ENCODE measurements at regions not wholly inside any gene's neighbourhood (a gene's known extent, or its start where the extent isn't known, plus 50 kb on each side); places are given as distances from the start of the nearest gene placed in this dataset.

DNA sequence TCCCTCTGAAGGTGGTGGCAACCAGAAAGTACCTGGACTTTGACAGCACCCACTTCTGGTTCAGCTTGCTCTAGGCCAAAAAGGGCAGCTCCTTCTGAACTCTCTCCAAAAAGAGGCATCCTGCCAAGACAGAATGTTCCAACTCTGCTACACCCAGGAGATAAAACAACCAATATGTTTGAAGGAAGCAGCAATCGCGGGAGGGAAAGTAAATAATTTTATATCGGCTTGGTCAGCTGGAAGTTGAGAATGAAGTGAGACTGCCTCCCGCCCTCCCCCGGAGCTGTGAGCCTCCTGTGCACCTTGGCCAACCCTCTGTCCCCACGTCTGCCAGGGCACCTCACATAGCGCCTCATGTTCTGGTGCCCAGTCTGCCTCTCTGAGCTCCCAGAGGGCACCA is 130.3 kb upstream of the ATP1A1 start:
- Histone ChIP-seq H3K4me3 (no peak overlapping the region), H3K9me2 (ENCODE audit: insufficient read depth) (peaks cover 12% of the 10 kb centered on the region), H3K27ac (ENCODE audit: low read depth) (no peak overlapping the region), H3K4me1 (ENCODE audit: insufficient read depth) (no peaks in the 10 kb centered on the region), H2AFZ (no peak overlapping the region), H3K36me3 (ENCODE audit: insufficient read depth) (no peaks in the 10 kb centered on the region), H3K79me2 (replicated peaks; ENCODE audit: insufficient read depth) (no peaks in the 10 kb centered on the region), H3K27me3 (ENCODE audit: insufficient read depth) (no peaks in the 10 kb centered on the region), H3K4me2 (no peak overlapping the region), H3F3A (replicated peaks; ENCODE audit: low read depth) (no peaks in the 10 kb centered on the region), H4K20me1 (replicated peaks; ENCODE audit: insufficient read depth) (no peaks in the 10 kb centered on the region)
- ATAC-seq (no peak), DNase-seq (ENCODE audit: low spot score) (no peak)
- Mint-ChIP-seq H3K27ac (no peak overlapping the region), H3K27me3 (ENCODE audit: insufficient read depth, low read depth, poor library complexity) (peaks cover 3% of the 10 kb centered on the region), H3K4me1 (no peaks in the 10 kb centered on the region; the same call in 2 of the 3 replicates), H3K9me3 (no peaks in the 10 kb centered on the region), H3K4me3 (no peak overlapping the region), H3K36me3 (ENCODE audit: low read depth) (no peaks in the 10 kb centered on the region)
- TF ChIP-seq, protein P1, sequence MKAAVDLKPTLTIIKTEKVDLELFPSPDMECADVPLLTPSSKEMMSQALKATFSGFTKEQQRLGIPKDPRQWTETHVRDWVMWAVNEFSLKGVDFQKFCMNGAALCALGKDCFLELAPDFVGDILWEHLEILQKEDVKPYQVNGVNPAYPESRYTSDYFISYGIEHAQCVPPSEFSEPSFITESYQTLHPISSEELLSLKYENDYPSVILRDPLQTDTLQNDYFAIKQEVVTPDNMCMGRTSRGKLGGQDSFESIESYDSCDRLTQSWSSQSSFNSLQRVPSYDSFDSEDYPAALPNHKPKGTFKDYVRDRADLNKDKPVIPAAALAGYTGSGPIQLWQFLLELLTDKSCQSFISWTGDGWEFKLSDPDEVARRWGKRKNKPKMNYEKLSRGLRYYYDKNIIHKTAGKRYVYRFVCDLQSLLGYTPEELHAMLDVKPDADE (IDR thresholded peaks at IDR 0.05), result no peak
- TF ChIP-seq POLR2AphosphoS5 (IDR thresholded peaks at IDR 0.05; ENCODE audit: low read depth), result no peak
- no peak for TF ChIP-seq NANOG (IDR thresholded peaks at IDR 0.05; ENCODE audit: borderline replicate concordance)
- TF ChIP-seq, protein P2, sequence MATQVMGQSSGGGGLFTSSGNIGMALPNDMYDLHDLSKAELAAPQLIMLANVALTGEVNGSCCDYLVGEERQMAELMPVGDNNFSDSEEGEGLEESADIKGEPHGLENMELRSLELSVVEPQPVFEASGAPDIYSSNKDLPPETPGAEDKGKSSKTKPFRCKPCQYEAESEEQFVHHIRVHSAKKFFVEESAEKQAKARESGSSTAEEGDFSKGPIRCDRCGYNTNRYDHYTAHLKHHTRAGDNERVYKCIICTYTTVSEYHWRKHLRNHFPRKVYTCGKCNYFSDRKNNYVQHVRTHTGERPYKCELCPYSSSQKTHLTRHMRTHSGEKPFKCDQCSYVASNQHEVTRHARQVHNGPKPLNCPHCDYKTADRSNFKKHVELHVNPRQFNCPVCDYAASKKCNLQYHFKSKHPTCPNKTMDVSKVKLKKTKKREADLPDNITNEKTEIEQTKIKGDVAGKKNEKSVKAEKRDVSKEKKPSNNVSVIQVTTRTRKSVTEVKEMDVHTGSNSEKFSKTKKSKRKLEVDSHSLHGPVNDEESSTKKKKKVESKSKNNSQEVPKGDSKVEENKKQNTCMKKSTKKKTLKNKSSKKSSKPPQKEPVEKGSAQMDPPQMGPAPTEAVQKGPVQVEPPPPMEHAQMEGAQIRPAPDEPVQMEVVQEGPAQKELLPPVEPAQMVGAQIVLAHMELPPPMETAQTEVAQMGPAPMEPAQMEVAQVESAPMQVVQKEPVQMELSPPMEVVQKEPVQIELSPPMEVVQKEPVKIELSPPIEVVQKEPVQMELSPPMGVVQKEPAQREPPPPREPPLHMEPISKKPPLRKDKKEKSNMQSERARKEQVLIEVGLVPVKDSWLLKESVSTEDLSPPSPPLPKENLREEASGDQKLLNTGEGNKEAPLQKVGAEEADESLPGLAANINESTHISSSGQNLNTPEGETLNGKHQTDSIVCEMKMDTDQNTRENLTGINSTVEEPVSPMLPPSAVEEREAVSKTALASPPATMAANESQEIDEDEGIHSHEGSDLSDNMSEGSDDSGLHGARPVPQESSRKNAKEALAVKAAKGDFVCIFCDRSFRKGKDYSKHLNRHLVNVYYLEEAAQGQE (IDR thresholded peaks at IDR 0.05; ENCODE audit: unreplicated experiment), result no peak
- TF ChIP-seq JUNB (IDR thresholded peaks at IDR 0.05; ENCODE audit: unreplicated experiment), result no peak
- no peak for TF ChIP-seq CREB1 (CRISPR knock-in tag; IDR thresholded peaks at IDR 0.05; ENCODE audit: low read depth)
- TF ChIP-seq EZH2phosphoT487 (IDR thresholded peaks at IDR 0.05; ENCODE audit: unreplicated experiment), result no peak
- TF ChIP-seq, protein P3, sequence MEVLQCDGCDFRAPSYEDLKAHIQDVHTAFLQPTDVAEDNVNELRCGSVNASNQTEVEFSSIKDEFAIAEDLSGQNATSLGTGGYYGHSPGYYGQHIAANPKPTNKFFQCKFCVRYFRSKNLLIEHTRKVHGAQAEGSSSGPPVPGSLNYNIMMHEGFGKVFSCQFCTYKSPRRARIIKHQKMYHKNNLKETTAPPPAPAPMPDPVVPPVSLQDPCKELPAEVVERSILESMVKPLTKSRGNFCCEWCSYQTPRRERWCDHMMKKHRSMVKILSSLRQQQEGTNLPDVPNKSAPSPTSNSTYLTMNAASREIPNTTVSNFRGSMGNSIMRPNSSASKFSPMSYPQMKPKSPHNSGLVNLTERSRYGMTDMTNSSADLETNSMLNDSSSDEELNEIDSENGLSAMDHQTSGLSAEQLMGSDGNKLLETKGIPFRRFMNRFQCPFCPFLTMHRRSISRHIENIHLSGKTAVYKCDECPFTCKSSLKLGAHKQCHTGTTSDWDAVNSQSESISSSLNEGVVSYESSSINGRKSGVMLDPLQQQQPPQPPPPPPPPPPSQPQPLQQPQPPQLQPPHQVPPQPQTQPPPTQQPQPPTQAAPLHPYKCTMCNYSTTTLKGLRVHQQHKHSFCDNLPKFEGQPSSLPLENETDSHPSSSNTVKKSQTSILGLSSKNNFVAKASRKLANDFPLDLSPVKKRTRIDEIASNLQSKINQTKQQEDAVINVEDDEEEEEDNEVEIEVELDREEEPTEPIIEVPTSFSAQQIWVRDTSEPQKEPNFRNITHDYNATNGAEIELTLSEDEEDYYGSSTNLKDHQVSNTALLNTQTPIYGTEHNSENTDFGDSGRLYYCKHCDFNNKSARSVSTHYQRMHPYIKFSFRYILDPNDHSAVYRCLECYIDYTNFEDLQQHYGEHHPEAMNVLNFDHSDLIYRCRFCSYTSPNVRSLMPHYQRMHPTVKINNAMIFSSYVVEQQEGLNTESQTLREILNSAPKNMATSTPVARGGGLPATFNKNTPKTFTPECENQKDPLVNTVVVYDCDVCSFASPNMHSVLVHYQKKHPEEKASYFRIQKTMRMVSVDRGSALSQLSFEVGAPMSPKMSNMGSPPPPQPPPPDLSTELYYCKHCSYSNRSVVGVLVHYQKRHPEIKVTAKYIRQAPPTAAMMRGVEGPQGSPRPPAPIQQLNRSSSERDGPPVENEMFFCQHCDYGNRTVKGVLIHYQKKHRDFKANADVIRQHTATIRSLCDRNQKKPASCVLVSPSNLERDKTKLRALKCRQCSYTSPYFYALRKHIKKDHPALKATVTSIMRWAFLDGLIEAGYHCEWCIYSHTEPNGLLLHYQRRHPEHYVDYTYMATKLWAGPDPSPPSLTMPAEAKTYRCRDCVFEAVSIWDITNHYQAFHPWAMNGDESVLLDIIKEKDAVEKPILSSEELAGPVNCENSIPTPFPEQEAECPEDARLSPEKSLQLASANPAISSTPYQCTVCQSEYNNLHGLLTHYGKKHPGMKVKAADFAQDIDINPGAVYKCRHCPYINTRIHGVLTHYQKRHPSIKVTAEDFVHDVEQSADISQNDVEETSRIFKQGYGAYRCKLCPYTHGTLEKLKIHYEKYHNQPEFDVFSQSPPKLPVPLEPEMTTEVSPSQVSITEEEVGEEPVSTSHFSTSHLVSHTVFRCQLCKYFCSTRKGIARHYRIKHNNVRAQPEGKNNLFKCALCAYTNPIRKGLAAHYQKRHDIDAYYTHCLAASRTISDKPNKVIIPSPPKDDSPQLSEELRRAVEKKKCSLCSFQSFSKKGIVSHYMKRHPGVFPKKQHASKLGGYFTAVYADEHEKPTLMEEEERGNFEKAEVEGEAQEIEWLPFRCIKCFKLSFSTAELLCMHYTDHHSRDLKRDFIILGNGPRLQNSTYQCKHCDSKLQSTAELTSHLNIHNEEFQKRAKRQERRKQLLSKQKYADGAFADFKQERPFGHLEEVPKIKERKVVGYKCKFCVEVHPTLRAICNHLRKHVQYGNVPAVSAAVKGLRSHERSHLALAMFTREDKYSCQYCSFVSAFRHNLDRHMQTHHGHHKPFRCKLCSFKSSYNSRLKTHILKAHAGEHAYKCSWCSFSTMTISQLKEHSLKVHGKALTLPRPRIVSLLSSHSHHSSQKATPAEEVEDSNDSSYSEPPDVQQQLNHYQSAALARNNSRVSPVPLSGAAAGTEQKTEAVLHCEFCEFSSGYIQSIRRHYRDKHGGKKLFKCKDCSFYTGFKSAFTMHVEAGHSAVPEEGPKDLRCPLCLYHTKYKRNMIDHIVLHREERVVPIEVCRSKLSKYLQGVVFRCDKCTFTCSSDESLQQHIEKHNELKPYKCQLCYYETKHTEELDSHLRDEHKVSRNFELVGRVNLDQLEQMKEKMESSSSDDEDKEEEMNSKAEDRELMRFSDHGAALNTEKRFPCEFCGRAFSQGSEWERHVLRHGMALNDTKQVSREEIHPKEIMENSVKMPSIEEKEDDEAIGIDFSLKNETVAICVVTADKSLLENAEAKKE (CRISPR knock-in tag; IDR thresholded peaks at IDR 0.05), result no peak
- TF ChIP-seq, protein P4, sequence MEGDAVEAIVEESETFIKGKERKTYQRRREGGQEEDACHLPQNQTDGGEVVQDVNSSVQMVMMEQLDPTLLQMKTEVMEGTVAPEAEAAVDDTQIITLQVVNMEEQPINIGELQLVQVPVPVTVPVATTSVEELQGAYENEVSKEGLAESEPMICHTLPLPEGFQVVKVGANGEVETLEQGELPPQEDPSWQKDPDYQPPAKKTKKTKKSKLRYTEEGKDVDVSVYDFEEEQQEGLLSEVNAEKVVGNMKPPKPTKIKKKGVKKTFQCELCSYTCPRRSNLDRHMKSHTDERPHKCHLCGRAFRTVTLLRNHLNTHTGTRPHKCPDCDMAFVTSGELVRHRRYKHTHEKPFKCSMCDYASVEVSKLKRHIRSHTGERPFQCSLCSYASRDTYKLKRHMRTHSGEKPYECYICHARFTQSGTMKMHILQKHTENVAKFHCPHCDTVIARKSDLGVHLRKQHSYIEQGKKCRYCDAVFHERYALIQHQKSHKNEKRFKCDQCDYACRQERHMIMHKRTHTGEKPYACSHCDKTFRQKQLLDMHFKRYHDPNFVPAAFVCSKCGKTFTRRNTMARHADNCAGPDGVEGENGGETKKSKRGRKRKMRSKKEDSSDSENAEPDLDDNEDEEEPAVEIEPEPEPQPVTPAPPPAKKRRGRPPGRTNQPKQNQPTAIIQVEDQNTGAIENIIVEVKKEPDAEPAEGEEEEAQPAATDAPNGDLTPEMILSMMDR (conservative IDR thresholded peaks at IDR 0.05; ENCODE audit: low read depth in 2 of 2), result no peak
